LNCaP clone FGC (cell line): ENCODE measurements at regions not wholly inside any gene's neighbourhood (a gene's known extent, or its start where the extent isn't known, plus 50 kb on each side); places are given as distances from the start of the nearest gene placed in this dataset.

Source experiments
- DNase-seq: peaks from one replicate; pipeline ENCODE4 v3.0.0-alpha.2; 2011; ENCODE audit warnings: low read depth
- H3K4me3 ChIP-seq: 2 replicates; pipeline ENCODE4 v1.5.1; 2011; ENCODE audit warnings: mild to moderate bottlenecking, low read depth, low read length, control low read depth
- TF ChIP-seq, protein P1 (sequence below): IDR thresholded peaks from 2 replicates; pipeline ENCODE4 v1.5.1; 2012; ENCODE audit warnings: mild to moderate bottlenecking; ENCODE audit not compliant: control insufficient read depth, insufficient read depth; ENCODE audit errors: extremely low read depth

DNA sequence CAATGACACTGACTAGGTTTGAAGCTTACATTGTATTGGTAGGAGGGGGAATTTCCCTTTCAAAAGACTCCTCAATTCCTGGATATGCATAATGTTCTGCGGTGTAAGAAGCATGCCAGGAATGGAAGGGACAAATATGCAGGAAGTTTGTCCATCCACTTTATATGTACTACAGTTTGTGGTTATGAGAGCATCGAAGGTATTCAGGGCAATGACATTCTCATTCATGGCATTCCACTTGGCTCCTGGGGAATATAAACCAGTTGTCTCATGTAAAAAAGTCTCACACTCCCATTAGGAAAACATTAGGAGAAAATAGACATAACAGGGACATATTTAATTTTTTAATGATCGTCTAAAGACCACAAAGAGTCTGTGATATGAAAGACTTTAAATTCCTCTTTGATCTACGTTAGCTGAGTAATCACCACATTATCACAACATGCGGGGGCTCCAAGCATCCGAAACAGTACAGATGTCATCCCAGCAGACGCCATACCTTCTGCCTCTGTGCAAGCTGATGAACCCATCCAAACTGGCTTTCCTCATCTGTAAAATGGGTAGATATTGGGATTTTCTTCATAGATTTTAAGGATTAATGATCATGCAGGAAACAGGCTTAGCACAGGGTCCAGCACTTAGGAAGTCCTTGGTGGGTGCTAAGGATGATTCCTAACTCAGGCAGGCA is 675.3 kb downstream of the INHBA start:
- DNase-seq: no peak
- H3K4me3 ChIP-seq: no peak overlapping the region
- TF ChIP-seq, protein P1, sequence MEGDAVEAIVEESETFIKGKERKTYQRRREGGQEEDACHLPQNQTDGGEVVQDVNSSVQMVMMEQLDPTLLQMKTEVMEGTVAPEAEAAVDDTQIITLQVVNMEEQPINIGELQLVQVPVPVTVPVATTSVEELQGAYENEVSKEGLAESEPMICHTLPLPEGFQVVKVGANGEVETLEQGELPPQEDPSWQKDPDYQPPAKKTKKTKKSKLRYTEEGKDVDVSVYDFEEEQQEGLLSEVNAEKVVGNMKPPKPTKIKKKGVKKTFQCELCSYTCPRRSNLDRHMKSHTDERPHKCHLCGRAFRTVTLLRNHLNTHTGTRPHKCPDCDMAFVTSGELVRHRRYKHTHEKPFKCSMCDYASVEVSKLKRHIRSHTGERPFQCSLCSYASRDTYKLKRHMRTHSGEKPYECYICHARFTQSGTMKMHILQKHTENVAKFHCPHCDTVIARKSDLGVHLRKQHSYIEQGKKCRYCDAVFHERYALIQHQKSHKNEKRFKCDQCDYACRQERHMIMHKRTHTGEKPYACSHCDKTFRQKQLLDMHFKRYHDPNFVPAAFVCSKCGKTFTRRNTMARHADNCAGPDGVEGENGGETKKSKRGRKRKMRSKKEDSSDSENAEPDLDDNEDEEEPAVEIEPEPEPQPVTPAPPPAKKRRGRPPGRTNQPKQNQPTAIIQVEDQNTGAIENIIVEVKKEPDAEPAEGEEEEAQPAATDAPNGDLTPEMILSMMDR: no peak

DNA sequence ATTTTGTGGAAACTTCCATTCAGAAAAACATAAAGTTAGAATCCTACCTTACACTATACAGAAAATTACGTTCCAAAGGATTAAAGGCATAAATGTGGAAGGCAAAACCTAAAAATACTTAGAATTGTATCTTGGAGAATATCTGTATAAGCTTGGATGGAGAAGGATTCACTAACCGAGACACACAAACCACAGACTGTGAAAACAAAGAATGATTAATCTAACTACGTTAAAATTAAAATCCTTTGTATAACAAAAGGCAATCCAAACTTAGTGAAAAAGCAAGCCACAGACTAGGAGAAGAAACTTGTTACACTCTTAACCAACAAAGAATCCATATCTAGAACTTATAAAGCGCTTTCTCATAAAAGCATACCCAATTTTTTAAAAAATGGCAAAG is 678.8 kb downstream of the INHBA start:
- no peak overlapping the region for H3K4me3 ChIP-seq
- no peak for DNase-seq
- TF ChIP-seq, protein P1: no peak

DNA sequence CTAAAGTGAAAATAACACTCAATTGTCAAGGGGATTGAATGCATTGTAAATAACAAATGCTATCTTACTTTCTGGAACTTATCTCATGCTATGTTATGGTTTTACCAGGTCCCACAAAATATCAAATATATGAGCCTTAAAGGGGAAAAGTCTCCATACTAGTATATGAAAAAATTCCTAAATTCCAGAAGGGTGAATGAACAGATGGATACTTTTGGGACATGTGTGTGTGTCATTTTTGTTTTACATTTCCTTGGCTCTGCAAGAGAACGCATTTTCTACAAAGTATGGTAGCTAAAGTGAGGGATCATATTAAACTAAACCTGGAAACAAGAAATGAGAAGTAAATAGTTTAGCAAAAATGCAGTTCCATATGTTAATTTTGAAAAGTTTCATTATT is 682.8 kb downstream of the INHBA start:
- DNase-seq: no peak
- TF ChIP-seq, protein P1: no peak
- no peak overlapping the region for H3K4me3 ChIP-seq

DNA sequence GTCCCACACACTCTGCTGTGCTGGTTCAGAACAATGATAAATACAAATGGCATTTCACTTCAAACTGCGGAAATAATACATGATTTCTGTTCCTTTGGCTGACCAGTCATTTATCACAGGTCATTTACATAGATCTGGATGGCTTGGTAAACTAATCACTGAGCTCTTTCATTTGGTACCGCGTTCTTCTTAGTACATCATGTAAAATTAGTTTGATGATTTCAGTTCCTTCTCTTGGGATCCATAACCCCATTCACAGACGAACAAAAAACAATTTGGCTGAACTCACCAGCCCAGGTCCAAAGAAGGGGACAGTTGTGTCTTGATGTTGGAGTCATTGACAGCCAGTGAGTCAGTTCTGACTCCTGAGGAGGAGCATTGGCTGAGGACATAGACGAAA is 689.8 kb downstream of the INHBA start:
- TF ChIP-seq, protein P1: no peak
- no peak overlapping the region for H3K4me3 ChIP-seq
- no peak for DNase-seq

DNA sequence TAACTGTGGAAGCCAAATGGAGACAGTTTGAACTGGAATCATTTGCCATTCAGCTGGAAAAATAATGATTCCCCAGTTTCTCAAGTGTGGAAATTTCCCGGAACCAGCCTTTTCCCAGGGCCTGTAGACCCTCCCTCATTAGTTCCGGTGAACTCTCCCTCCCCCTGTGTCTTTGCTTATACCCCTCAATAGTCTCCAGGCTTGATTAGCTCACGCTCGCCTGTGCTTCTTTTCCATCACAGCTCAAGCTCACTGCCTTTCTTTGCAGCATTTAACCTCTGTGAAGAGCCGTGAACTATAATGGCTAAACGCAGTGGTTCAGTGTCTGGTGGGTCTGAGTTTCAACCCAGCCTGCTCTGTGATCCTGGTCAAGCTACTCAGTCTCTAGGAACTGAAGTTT is 690.8 kb downstream of the INHBA start:
- no peak for DNase-seq
- TF ChIP-seq, protein P1: no peak
- no peak overlapping the region for H3K4me3 ChIP-seq

DNA sequence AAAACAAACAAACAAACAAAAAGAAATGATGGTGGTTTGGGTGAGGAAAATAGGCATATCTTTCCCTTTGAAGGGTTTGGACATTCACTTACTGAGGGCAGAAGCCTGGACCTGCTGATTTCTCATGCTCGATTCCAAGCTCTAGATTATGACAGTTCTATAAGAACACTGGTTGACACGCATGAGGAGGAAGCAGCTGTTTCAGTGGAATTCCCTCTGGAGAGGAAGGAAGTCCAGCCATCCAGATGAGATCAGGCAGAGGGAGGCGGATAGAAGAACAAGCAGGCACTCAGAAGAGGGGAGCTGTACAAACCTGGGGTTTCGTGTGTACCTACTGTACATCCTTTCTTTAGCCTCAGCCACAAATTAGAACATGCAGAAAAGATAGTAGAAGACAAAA is 691.9 kb downstream of the INHBA start:
- DNase-seq: no peak
- TF ChIP-seq, protein P1: no peak

DNA sequence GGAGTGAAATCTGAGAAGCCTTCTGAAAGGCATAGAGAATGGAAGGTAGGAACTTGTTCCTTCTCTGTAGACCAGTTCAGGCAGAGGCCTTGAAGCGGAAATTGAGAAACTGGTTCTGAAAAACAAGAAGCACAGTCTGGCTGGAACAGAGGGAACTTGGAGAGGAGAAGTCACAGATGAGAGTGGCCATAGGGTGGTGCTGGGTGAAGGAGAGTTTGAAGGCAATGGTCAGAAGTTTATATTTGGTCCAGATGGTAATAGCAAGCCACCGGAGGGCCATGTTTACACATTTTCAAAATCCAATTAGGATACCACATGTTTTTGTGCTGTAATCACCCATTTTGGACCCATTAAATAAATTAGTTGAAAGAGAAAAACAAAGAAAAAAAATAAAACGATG is 692.5 kb downstream of the INHBA start:
- no peak for DNase-seq
- TF ChIP-seq, protein P1: no peak
- no peak overlapping the region for H3K4me3 ChIP-seq

More for the DNA sequence above, 691.9 kb downstream of the INHBA start:
- H3K4me3 ChIP-seq: no peak overlapping the region
